Fibroblast of lung (primary cell): ENCODE measurements at regions not wholly inside any gene's neighbourhood (a gene's known extent, or its start where the extent isn't known, plus 50 kb on each side); places are given as distances from the start of the nearest gene placed in this dataset.
A peak's percentile ranks its signal among the peaks of the same experiment; 100 is the strongest.

Experiments
- DNase-seq, 2 donors: peaks; one replicate each; pipeline versions ENCODE4 v3.0.0 to v3.0.0-alpha.2; 2010; ENCODE audit warnings: low read depth in 2 of 2
- H2AFZ ChIP-seq: 2 replicates; pipeline ENCODE4 v1.5.1; 2012; ENCODE audit warnings: low read length, control low read depth, inconsistent platforms
- H3K27ac ChIP-seq: 2 replicates; pipeline ENCODE4 v1.5.1; 2011; ENCODE audit warnings: low read length, control low read depth; ENCODE audit not compliant: insufficient read depth
- H3K27me3 ChIP-seq: 2 replicates; pipeline ENCODE4 v1.5.1; 2011; ENCODE audit warnings: mild to moderate bottlenecking, low read length; ENCODE audit not compliant: control insufficient read depth, insufficient read depth
- H3K36me3 ChIP-seq: 2 replicates; pipeline ENCODE4 v1.5.1; 2011; ENCODE audit warnings: low read length; ENCODE audit not compliant: control insufficient read depth, insufficient read depth
- H3K4me1 ChIP-seq: 2 replicates; pipeline ENCODE4 v1.5.1; 2011; ENCODE audit warnings: low read length; ENCODE audit not compliant: control insufficient read depth, insufficient read depth; ENCODE audit errors: extremely low read depth
- H3K4me2 ChIP-seq: 2 replicates; pipeline ENCODE4 v1.5.1; 2011; ENCODE audit warnings: low read length, control low read depth; ENCODE audit not compliant: insufficient read depth; ENCODE audit errors: extremely low read depth
- H3K4me3 ChIP-seq, 4 experiments: fragments of 200-600 bp in 1 of 4; sonication (generic) in 1 of 4; replicated peaks in 1 of 4; 2 replicates each; pipeline ENCODE4 v1.5.1; 2011 to 2016; ENCODE audit warnings: low read length in 4 of 4, low read depth in 3 of 4, mild to moderate bottlenecking in 3 of 4, control low read depth in 2 of 4, inconsistent platforms in 1 of 4, mixed read lengths in 1 of 4; ENCODE audit not compliant: insufficient read depth in 1 of 4; ENCODE audit errors: control extremely low read depth in 1 of 4
- H3K79me2 ChIP-seq: 2 replicates; pipeline ENCODE4 v1.5.1; 2012; ENCODE audit warnings: mild to moderate bottlenecking, low read length, inconsistent platforms; ENCODE audit not compliant: control insufficient read depth, insufficient read depth
- H3K9ac ChIP-seq: 2 replicates; pipeline ENCODE4 v1.5.1; 2011; ENCODE audit warnings: mild to moderate bottlenecking, low read length, control low read depth; ENCODE audit not compliant: insufficient read depth
- H3K9me3 ChIP-seq: 2 replicates; pipeline ENCODE4 v1.5.1; 2012; ENCODE audit warnings: low read depth, low read length; ENCODE audit not compliant: control insufficient read depth, insufficient read depth
- H4K20me1 ChIP-seq: 2 replicates; pipeline ENCODE4 v1.5.1; 2011; ENCODE audit warnings: low read length; ENCODE audit not compliant: control insufficient read depth, insufficient read depth; ENCODE audit errors: extremely low read depth
- CTCF ChIP-seq, 2 donors: IDR thresholded peaks in 1 of 2; conservative IDR thresholded peaks in 1 of 2; 1 replicate in 1 of 2; 2 replicates in 1 of 2; pipeline ENCODE4 v1.5.1; 2011 to 2012; ENCODE audit warnings: low read length in 2 of 2, control low read depth in 1 of 2, inconsistent platforms in 1 of 2, low read depth in 1 of 2, mild to moderate bottlenecking in 1 of 2
- EZH2 ChIP-seq: IDR thresholded peaks from 2 replicates; pipeline ENCODE4 v1.5.1; 2012; ENCODE audit warnings: low read length, control low read depth, mild to moderate bottlenecking; ENCODE audit errors: missing control alignments

GRCh38 chr15:61598655-61599054, 369.6 kb upstream of the RORA start:
- H4K20me1 ChIP-seq, result no peaks in the 10 kb centered on the region
- no peaks in the 10 kb centered on the region for H3K4me1 ChIP-seq
- no peaks in the 10 kb centered on the region for H3K27me3 ChIP-seq
- H3K9me3 ChIP-seq, result no peaks in the 10 kb centered on the region
- H3K36me3 ChIP-seq, result no peaks in the 10 kb centered on the region
- no peak for DNase-seq
- H2AFZ ChIP-seq, result no peak overlapping the region
- no peak overlapping the region for H3K27ac ChIP-seq
- TF ChIP-seq EZH2, result no peak
- TF ChIP-seq CTCF (conservative IDR thresholded peaks at IDR 0.05 in 1 of 2, IDR thresholded peaks at IDR 0.05 in 1 of 2; ENCODE audit: low read depth in 1 of 2, low read length in 2 of 2), result no peak
- H3K79me2 ChIP-seq, result no peaks in the 10 kb centered on the region
- no peak overlapping the region for H3K4me3 ChIP-seq
- no peak overlapping the region for H3K9ac ChIP-seq
- H3K4me2 ChIP-seq, result no peak overlapping the region

- Histone ChIP-seq H3K4me2 (no peak overlapping the region), H3K4me1 (no peaks in the 10 kb centered on the region), H2AFZ (no peak overlapping the region), H3K36me3 (no peaks in the 10 kb centered on the region), H3K27ac (no peak overlapping the region), H3K9me3 (no peaks in the 10 kb centered on the region), H3K4me3 (no peak overlapping the region), H3K9ac (no peak overlapping the region), H3K79me2 (no peaks in the 10 kb centered on the region), H3K27me3 (no peaks in the 10 kb centered on the region), H4K20me1 (no peaks in the 10 kb centered on the region)
- DNase-seq, result peak in 1 of 2 donors; percentile 20
- no peak for TF ChIP-seq EZH2
Measured at GRCh38 chr15:61584410-61584809, 355.3 kb upstream of the RORA start.

GRCh38 chr15:61582092-61582491, 353.0 kb upstream of the RORA start:
- TF ChIP-seq CTCF (conservative IDR thresholded peaks at IDR 0.05 in 1 of 2, IDR thresholded peaks at IDR 0.05 in 1 of 2; ENCODE audit: low read depth in 1 of 2, low read length in 2 of 2), result no peak
- TF ChIP-seq EZH2, result no peak
- H3K27ac ChIP-seq, result no peak overlapping the region
- H3K4me3 ChIP-seq, result no peak overlapping the region
- H2AFZ ChIP-seq, result no peak overlapping the region
- H3K79me2 ChIP-seq, result no peaks in the 10 kb centered on the region
- H3K27me3 ChIP-seq, result no peaks in the 10 kb centered on the region
- DNase-seq, result no peak
- no peaks in the 10 kb centered on the region for H3K9me3 ChIP-seq
- no peak overlapping the region for H3K9ac ChIP-seq
- H3K4me2 ChIP-seq, result no peak overlapping the region
- no peaks in the 10 kb centered on the region for H3K4me1 ChIP-seq
- H4K20me1 ChIP-seq, result no peaks in the 10 kb centered on the region
- no peaks in the 10 kb centered on the region for H3K36me3 ChIP-seq

- no peak overlapping the region for H2AFZ ChIP-seq
Measured at GRCh38 chr15:61575597-61575996, 346.5 kb upstream of the RORA start.

More at GRCh38 chr15:61575597-61575996, 346.5 kb upstream of the RORA start:
- Histone ChIP-seq H3K27ac (no peak overlapping the region), H3K9ac (no peak overlapping the region), H3K27me3 (no peaks in the 10 kb centered on the region), H3K79me2 (no peaks in the 10 kb centered on the region), H3K4me1 (no peaks in the 10 kb centered on the region), H4K20me1 (no peaks in the 10 kb centered on the region), H3K4me2 (no peak overlapping the region), H3K36me3 (no peaks in the 10 kb centered on the region), H3K9me3 (no peaks in the 10 kb centered on the region), H3K4me3 (no peak overlapping the region)
- DNase-seq, result no peak
- no peak for TF ChIP-seq EZH2
- TF ChIP-seq CTCF (conservative IDR thresholded peaks at IDR 0.05 in 1 of 2, IDR thresholded peaks at IDR 0.05 in 1 of 2; ENCODE audit: low read depth in 1 of 2, low read length in 2 of 2), result no peak
